Body of pancreas (tissue), 4 donors: ENCODE measurements at regions not wholly inside any gene's neighbourhood (a gene's known extent, or its start where the extent isn't known, plus 50 kb on each side); places are given as distances from the start of the nearest gene placed in this dataset.

Experiments used
- POLR2A ChIP-seq, 3 donors: fragments of 450-650 bp; IDR thresholded peaks; one replicate each; pipeline ENCODE4 v1.6.1; 2016; ENCODE audit warnings: antibody characterized with exemption in 3 of 3, mild to moderate bottlenecking in 2 of 3
- TF ChIP-seq, protein P1 (sequence below), 7 experiments: fragments of 450-650 bp in 4 of 7; fragments of 200-600 bp in 3 of 7; sonication (generic) in 3 of 7; IDR thresholded peaks; one replicate each; pipeline ENCODE4 v1.5.1; 2016 to 2019; ENCODE audit warnings: antibody characterized with exemption in 7 of 7

DNA sequence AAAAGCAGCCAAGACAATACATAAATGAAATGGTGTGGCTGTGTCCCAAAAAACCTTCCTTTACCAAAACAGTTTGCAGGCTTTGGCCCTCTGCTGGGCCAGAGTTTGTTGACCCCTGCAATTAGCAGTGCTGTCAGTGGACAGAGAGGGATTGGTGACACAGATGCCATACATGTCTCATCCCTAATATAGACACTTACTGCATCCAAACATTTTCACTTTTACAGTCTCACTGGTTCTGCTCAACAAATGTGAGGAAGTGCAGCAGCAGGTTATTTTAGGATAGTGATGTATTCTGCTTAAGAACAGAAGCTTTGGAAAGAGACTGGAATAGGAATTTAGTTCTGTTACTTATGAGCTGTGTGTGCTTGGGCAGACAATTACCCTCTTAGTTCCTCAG is 462.8 kb upstream of the LRRC7 start:
- TF ChIP-seq, protein P1, sequence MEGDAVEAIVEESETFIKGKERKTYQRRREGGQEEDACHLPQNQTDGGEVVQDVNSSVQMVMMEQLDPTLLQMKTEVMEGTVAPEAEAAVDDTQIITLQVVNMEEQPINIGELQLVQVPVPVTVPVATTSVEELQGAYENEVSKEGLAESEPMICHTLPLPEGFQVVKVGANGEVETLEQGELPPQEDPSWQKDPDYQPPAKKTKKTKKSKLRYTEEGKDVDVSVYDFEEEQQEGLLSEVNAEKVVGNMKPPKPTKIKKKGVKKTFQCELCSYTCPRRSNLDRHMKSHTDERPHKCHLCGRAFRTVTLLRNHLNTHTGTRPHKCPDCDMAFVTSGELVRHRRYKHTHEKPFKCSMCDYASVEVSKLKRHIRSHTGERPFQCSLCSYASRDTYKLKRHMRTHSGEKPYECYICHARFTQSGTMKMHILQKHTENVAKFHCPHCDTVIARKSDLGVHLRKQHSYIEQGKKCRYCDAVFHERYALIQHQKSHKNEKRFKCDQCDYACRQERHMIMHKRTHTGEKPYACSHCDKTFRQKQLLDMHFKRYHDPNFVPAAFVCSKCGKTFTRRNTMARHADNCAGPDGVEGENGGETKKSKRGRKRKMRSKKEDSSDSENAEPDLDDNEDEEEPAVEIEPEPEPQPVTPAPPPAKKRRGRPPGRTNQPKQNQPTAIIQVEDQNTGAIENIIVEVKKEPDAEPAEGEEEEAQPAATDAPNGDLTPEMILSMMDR (IDR thresholded peaks at IDR 0.05) = no peak
- no peak for TF ChIP-seq POLR2A (IDR thresholded peaks at IDR 0.05)
